Neuronal stem cell (in vitro differentiated cells): ENCODE measurements at regions not wholly inside any gene's neighbourhood (a gene's known extent, or its start where the extent isn't known, plus 50 kb on each side); places are given as distances from the start of the nearest gene placed in this dataset.

ENCODE experiments used
- DNase-seq: peaks from one replicate; pipeline ENCODE4 v3.0.0-alpha.2; 2013; ENCODE audit warnings: low spot score
- H2AFZ ChIP-seq: one replicate; pipeline ENCODE4 v1.6.1; 2013; ENCODE audit warnings: mild to moderate bottlenecking, low read length, inconsistent platforms
- H2AK5ac ChIP-seq: 2 replicates; pipeline ENCODE4 v1.6.1; 2013; ENCODE audit warnings: low read depth, mild to moderate bottlenecking, inconsistent platforms, low read length, moderate library complexity, mixed read lengths
- H2BK120ac ChIP-seq: 2 replicates; pipeline ENCODE4 v1.6.1; 2013; ENCODE audit warnings: low read depth, mild to moderate bottlenecking, inconsistent platforms, low read length, moderate library complexity, mixed read lengths
- H2BK12ac ChIP-seq: one replicate; pipeline ENCODE4 v1.6.1; 2013; ENCODE audit warnings: low read length, inconsistent platforms
- H2BK15ac ChIP-seq: 2 replicates; pipeline ENCODE4 v1.6.1; 2013; ENCODE audit warnings: mild to moderate bottlenecking, low read length, inconsistent platforms, mixed read lengths
- H2BK5ac ChIP-seq: one replicate; pipeline ENCODE4 v1.6.1; 2013; ENCODE audit warnings: inconsistent platforms, mild to moderate bottlenecking, low read length, moderate library complexity
- H3K14ac ChIP-seq: one replicate; pipeline ENCODE4 v1.6.1; 2013; ENCODE audit warnings: low read length, inconsistent platforms
- H3K18ac ChIP-seq: 2 replicates; pipeline ENCODE4 v1.6.1; 2013; ENCODE audit warnings: low read length, inconsistent platforms
- H3K23ac ChIP-seq: 2 replicates; pipeline ENCODE4 v1.6.1; 2013; ENCODE audit warnings: low read depth, mild to moderate bottlenecking, mixed read lengths, low read length, inconsistent platforms; ENCODE audit not compliant: poor library complexity
- H3K27ac ChIP-seq: replicated peaks from 3 replicates; pipeline ENCODE4 v1.5.1; 2013; ENCODE audit warnings: low read length, inconsistent platforms
- H3K27me3 ChIP-seq, 3 experiments: 2 replicates each; pipeline ENCODE4 v1.6.1; 2013; ENCODE audit warnings: low read length in 3 of 3, mild to moderate bottlenecking in 2 of 3, inconsistent platforms in 1 of 3, low read depth in 1 of 3, mixed read lengths in 1 of 3, moderate library complexity in 1 of 3; ENCODE audit not compliant: control insufficient read depth in 3 of 3, insufficient read depth in 3 of 3
- H3K36me3 ChIP-seq, 2 donors: replicated peaks in 1 of 2; 2 replicates each; pipeline ENCODE4 v1.6.1; 2013; ENCODE audit warnings: low read length in 2 of 2; ENCODE audit not compliant: control insufficient read depth in 2 of 2, insufficient read depth in 2 of 2
- H3K4ac ChIP-seq: 2 replicates; pipeline ENCODE4 v1.6.1; 2013; ENCODE audit warnings: inconsistent platforms, mild to moderate bottlenecking, low read length, moderate library complexity
- H3K4me1 ChIP-seq, 2 donors: 1 replicate in 1 of 2; 2 replicates in 1 of 2; pipeline ENCODE4 v1.6.1; 2013; ENCODE audit warnings: low read length in 2 of 2, low read depth in 1 of 2; ENCODE audit not compliant: control insufficient read depth in 2 of 2, insufficient read depth in 1 of 2
- H3K4me2 ChIP-seq: one replicate; pipeline ENCODE4 v1.6.1; 2013; ENCODE audit warnings: mild to moderate bottlenecking, low read length, inconsistent platforms; ENCODE audit not compliant: insufficient read depth, poor library complexity, severe bottlenecking
- H3K4me3 ChIP-seq, 2 donors: 2 replicates each; pipeline ENCODE4 v1.5.1; 2013; ENCODE audit warnings: low read length in 2 of 2, mild to moderate bottlenecking in 2 of 2, inconsistent platforms in 1 of 2, moderate library complexity in 1 of 2
- H3K79me1 ChIP-seq: one replicate; pipeline ENCODE4 v1.6.1; 2013; ENCODE audit warnings: low read depth, mild to moderate bottlenecking, inconsistent platforms, low read length, moderate library complexity
- H3K9ac ChIP-seq: one replicate; pipeline ENCODE4 v1.6.1; 2013; ENCODE audit warnings: mild to moderate bottlenecking, low read depth, low read length, inconsistent platforms; ENCODE audit not compliant: poor library complexity
- H3K9me3 ChIP-seq, 2 donors: replicated peaks in 1 of 2; 2 replicates each; pipeline versions ENCODE3 to v1.6.1; 2013; ENCODE audit warnings: low read length in 2 of 2, mild to moderate bottlenecking in 2 of 2, inconsistent platforms in 1 of 2, low read depth in 1 of 2, mixed read lengths in 1 of 2, moderate library complexity in 1 of 2; ENCODE audit not compliant: control insufficient read depth in 2 of 2, insufficient read depth in 1 of 2
- H4K8ac ChIP-seq: one replicate; pipeline ENCODE4 v1.6.1; 2013; ENCODE audit warnings: low read depth, mild to moderate bottlenecking, inconsistent platforms, low read length, moderate library complexity
- H4K91ac ChIP-seq: one replicate; pipeline ENCODE4 v1.6.1; 2013; ENCODE audit warnings: low read length, low read depth, mild to moderate bottlenecking, inconsistent platforms; ENCODE audit not compliant: poor library complexity
- WGBS, 2 donors: extraction: QIAGEN DNeasy Blood & Tissue Kit; methylation state at CpG; one replicate each; pipeline ENCODE4 v1.1.7; 2013; ENCODE audit warnings: missing lambda C conversion rate in 2 of 2, mixed read lengths in 1 of 2; ENCODE audit not compliant: insufficient read length in 2 of 2, insufficient replicate concordance in 1 of 2; ENCODE audit errors: extremely low coverage in 2 of 2; 5-methylcytosine and 5-hydroxymethylcytosine counted together

DNA sequence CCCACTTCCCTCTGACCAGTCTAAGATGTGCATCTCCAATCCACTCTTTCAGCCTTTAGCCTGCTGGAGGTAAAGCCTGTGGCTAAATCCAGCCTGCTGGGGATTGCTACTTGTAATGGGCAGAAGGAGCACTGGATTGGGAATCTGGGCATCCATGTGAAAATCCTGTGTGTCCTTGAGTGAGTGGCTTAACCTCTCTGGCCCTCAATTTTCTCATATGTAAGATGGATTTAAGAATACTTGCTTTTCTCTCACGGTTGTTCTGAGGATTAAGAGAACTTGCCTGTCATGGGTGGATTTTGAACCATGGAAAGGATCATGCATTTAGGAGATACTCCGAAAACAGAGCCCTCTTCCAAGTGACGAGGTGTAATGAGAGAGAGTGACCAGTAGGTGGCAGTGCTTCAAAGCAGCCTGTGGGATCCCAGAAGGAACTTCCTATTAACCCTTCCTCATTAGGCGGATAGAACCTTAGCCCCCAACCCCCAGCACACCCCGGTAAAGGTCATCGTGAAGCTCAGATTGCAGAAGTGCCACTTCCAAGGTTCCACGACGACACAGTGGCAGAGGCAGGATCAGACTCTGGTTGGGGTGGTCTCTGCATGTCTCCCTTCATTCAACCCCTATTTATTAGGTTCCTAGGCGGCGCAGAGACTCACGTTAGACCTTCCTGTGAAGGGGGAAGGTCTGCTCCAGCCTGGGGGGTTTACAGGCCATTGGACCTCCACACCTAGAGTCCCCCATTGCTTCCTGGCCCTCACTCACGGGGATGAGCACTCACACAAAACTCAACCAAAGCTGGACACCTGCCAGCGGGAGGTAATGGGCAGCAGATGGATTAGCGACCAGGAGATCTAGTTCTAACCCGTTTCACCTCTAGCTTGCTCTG, 68.7 kb upstream of the ZNF618 start:
- H3K4me2 ChIP-seq = no peak overlapping the region
- no peak overlapping the region for H3K14ac ChIP-seq
- no peak overlapping the region for H3K23ac ChIP-seq
- H3K27me3 ChIP-seq = peaks cover 0 to 6% (median 0%) of the 10 kb centered on the region in 3 experiments
- no CpG with 5 or more reads among the region's 15 CpGs for WGBS, 2 donors
- H2BK15ac ChIP-seq = no peak overlapping the region
- H3K4ac ChIP-seq = no peak overlapping the region
- DNase-seq = peak; percentile 48
- no peak overlapping the region for H4K8ac ChIP-seq
- H3K27ac ChIP-seq = no peak overlapping the region
- H2AFZ ChIP-seq = peak overlapping the region; percentile 81
- H3K79me1 ChIP-seq = no peaks in the 10 kb centered on the region
- H4K91ac ChIP-seq = no peak overlapping the region
- H3K4me1 ChIP-seq = no peaks in the 10 kb centered on the region
- no peak overlapping the region for H2BK12ac ChIP-seq
- no peaks in the 10 kb centered on the region for H3K9me3 ChIP-seq
- H2BK120ac ChIP-seq = no peak overlapping the region
- H2BK5ac ChIP-seq = no peak overlapping the region
- no peak overlapping the region for H3K4me3 ChIP-seq
- no peak overlapping the region for H2AK5ac ChIP-seq
- no peak overlapping the region for H3K9ac ChIP-seq
- H3K18ac ChIP-seq = peak overlapping the region; percentile 25
- H3K36me3 ChIP-seq = no peaks in the 10 kb centered on the region

DNA sequence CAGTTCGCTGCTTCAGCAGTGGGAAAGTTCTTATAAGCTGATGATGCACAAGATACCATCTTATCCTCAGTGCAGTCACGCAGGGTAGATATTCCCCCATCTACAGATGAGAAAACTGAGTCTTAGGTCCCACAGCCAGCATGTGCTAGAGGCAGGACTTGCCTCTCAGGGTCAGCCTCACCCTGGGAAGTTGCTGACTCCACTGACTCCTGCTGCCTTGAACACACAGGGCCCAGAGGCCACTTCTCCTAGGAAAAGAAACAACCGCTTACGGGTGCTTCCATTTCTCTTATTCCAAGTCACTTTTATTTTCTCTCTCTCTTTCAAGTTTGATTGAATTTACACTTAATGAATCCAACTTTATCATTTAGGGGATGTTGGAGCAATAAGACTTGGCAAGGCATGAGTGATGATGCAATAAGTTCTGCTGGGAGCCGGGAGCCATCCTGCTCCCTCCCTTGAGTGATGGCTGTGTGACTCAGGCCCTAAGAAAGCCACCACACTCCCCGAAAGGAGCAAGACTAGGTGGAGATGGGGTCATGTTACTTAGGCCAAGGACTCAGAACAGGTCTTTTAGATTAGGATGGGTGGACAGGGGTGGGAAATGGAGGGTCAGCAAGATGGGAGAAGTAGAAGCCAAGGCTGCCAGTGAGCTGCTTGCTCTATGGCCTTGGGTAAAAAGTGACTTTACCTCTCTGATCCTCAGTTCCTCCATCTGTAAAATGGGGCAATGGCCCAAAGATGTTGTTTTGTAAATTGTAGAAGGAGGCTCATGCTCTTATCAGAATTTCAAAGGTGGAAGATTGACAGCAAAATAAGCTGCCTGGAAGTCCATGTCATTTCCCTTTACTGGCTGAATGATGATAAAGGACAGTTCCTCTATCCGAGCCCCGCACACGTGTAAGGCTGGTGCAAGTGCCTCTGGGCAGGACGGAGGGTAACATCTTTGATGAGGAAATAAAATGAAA, 67.4 kb upstream of the ZNF618 start:
- no peak overlapping the region for H3K23ac ChIP-seq
- H3K14ac ChIP-seq = no peak overlapping the region
- H4K8ac ChIP-seq = no peak overlapping the region
- H3K27me3 ChIP-seq = peaks cover 0 to 9% (median 0%) of the 10 kb centered on the region in 3 experiments
- H2BK15ac ChIP-seq = no peak overlapping the region
- H2BK12ac ChIP-seq = no peak overlapping the region
- H3K4ac ChIP-seq = no peak overlapping the region
- no peaks in the 10 kb centered on the region for H3K36me3 ChIP-seq
- no peak overlapping the region for H2BK120ac ChIP-seq
- H3K4me3 ChIP-seq = no peak overlapping the region
- no peaks in the 10 kb centered on the region for H3K9me3 ChIP-seq
- WGBS, 2 donors = no CpG with 5 or more reads among the region's 10 CpGs
- no peak overlapping the region for H2BK5ac ChIP-seq
- no peak overlapping the region for H2AFZ ChIP-seq
- H3K79me1 ChIP-seq = no peaks in the 10 kb centered on the region
- H3K4me2 ChIP-seq = no peak overlapping the region
- no peaks in the 10 kb centered on the region for H3K4me1 ChIP-seq
- H3K9ac ChIP-seq = no peak overlapping the region
- H3K27ac ChIP-seq = no peak overlapping the region
- DNase-seq = no peak
- no peak overlapping the region for H2AK5ac ChIP-seq
- no peak overlapping the region for H4K91ac ChIP-seq
- no peak overlapping the region for H3K18ac ChIP-seq

DNA sequence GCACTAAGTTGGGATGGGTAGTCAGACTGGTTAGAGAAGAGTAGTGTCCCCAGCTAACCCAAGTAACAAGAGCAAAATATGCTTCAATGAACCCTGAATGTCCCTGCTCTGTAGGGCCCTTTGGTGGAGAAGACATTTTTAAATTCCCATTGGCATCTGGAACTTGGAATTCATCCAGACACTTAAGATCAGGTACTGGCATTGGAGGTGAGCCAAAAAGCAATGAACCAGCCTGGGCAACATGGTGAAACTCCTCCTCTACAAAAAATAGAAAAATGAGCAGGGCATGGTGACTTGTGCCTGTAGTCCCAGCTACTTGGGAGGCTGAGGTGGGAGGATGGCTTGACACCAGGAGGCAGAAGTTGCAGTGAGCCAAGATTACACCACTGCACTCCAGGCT, 58.9 kb upstream of the ZNF618 start:
- H3K27ac ChIP-seq = no peak overlapping the region
- no peaks in the 10 kb centered on the region for H3K36me3 ChIP-seq
- no peak overlapping the region for H3K4ac ChIP-seq
- no peaks in the 10 kb centered on the region for H3K4me1 ChIP-seq
- H3K79me1 ChIP-seq = no peaks in the 10 kb centered on the region
- H3K23ac ChIP-seq = no peak overlapping the region
- H3K27me3 ChIP-seq = peaks cover 0 to 16% (median 0%) of the 10 kb centered on the region in 3 experiments
- H4K8ac ChIP-seq = no peak overlapping the region
- H3K4me2 ChIP-seq = no peak overlapping the region
- no peak overlapping the region for H2AK5ac ChIP-seq
- no peak overlapping the region for H4K91ac ChIP-seq
- no peak for DNase-seq
- no peak overlapping the region for H3K14ac ChIP-seq
- no peak overlapping the region for H2BK5ac ChIP-seq
- no peak overlapping the region for H3K18ac ChIP-seq
- no peak overlapping the region for H2BK120ac ChIP-seq
- no peak overlapping the region for H2AFZ ChIP-seq
- H2BK12ac ChIP-seq = no peak overlapping the region
- H2BK15ac ChIP-seq = no peak overlapping the region
- no peak overlapping the region for H3K4me3 ChIP-seq
- no peaks in the 10 kb centered on the region for H3K9me3 ChIP-seq
- no peak overlapping the region for H3K9ac ChIP-seq

DNA sequence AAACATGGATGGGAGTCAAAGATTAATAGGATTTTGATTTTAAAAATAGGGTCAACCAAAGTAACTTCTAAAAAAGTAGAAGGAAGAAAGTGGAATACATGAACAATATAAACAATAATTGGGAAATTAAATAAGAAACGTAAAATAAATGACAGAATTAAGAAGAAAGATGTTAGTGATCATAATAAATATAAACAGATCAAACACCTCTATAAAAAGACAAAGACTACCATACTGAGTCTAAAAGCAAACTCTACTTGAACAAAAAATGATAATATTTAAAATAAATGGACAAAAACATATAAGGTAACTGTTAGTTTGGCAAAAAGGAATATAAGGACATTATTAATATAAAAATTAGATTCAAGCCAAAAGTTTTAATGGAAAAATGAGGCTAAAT, 57.7 kb upstream of the ZNF618 start:
- no peak overlapping the region for H3K4ac ChIP-seq
- H4K91ac ChIP-seq = no peak overlapping the region
- WGBS, 2 donors = no CpG with 5 or more reads among the region's 1 CpG
- H2BK120ac ChIP-seq = no peak overlapping the region
- DNase-seq = no peak
- no peak overlapping the region for H2BK15ac ChIP-seq
- no peaks in the 10 kb centered on the region for H3K79me1 ChIP-seq
- H3K23ac ChIP-seq = no peak overlapping the region
- no peak overlapping the region for H3K18ac ChIP-seq
- H2AFZ ChIP-seq = no peak overlapping the region
- H3K27ac ChIP-seq = no peak overlapping the region
- H3K4me2 ChIP-seq = no peak overlapping the region
- H2BK12ac ChIP-seq = no peak overlapping the region
- peaks cover 0 to 11% (median 0%) of the 10 kb centered on the region in 3 experiments for H3K27me3 ChIP-seq
- H3K4me1 ChIP-seq = no peaks in the 10 kb centered on the region
- no peak overlapping the region for H2AK5ac ChIP-seq
- H2BK5ac ChIP-seq = no peak overlapping the region
- H3K36me3 ChIP-seq = no peaks in the 10 kb centered on the region
- H4K8ac ChIP-seq = no peak overlapping the region
- no peaks in the 10 kb centered on the region for H3K9me3 ChIP-seq
- no peak overlapping the region for H3K9ac ChIP-seq
- no peak overlapping the region for H3K4me3 ChIP-seq
- no peak overlapping the region for H3K14ac ChIP-seq
